Thyroid gland (tissue), 4 donors: ENCODE measurements at regions not wholly inside any gene's neighbourhood (a gene's known extent, or its start where the extent isn't known, plus 50 kb on each side); places are given as distances from the start of the nearest gene placed in this dataset.

ENCODE experiments used
- POLR2A ChIP-seq, 2 donors: fragments of 450-650 bp; IDR thresholded peaks; one replicate each; pipeline ENCODE4 v1.6.1; 2017; ENCODE audit warnings: antibody characterized with exemption in 2 of 2, mild to moderate bottlenecking in 2 of 2, moderate library complexity in 1 of 2
- TF ChIP-seq, protein P1 (sequence below), 6 experiments: fragments of 200-600 bp in 3 of 6; fragments of 450-650 bp in 3 of 6; sonication (generic) in 3 of 6; IDR thresholded peaks; one replicate each; pipeline ENCODE4 v1.5.1; 2016 to 2019; ENCODE audit warnings: antibody characterized with exemption in 6 of 6, mild to moderate bottlenecking in 2 of 6, inconsistent platforms in 1 of 6, moderate library complexity in 1 of 6

DNA sequence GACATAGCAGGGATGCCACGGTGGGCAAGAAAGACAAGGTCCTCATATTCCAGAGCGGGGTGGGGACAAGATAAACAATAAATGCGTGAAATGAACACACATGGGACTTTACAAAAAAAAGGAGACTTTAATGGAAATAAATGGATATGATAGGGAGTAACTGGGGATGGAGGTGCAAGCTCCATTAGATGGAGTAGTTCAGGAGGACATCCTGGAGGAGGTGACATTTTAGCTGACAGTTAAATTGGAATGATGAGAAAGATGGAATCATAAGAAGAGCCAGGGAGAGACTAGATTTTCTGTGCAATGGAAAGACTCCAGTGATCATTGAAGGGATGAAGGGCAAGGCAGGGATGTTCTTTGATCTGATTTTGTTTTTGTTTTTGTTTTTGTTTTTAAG is 83.6 kb upstream of the MYL10 start:
- TF ChIP-seq, protein P1, sequence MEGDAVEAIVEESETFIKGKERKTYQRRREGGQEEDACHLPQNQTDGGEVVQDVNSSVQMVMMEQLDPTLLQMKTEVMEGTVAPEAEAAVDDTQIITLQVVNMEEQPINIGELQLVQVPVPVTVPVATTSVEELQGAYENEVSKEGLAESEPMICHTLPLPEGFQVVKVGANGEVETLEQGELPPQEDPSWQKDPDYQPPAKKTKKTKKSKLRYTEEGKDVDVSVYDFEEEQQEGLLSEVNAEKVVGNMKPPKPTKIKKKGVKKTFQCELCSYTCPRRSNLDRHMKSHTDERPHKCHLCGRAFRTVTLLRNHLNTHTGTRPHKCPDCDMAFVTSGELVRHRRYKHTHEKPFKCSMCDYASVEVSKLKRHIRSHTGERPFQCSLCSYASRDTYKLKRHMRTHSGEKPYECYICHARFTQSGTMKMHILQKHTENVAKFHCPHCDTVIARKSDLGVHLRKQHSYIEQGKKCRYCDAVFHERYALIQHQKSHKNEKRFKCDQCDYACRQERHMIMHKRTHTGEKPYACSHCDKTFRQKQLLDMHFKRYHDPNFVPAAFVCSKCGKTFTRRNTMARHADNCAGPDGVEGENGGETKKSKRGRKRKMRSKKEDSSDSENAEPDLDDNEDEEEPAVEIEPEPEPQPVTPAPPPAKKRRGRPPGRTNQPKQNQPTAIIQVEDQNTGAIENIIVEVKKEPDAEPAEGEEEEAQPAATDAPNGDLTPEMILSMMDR (IDR thresholded peaks at IDR 0.05): no peak
- no peak for TF ChIP-seq POLR2A (IDR thresholded peaks at IDR 0.05)
